GM13977 (cell line): ENCODE measurements at regions not wholly inside any gene's neighbourhood (a gene's known extent, or its start where the extent isn't known, plus 50 kb on each side); places are given as distances from the start of the nearest gene placed in this dataset.
"Not testable (repeated sequence)": the region's sequence is repeated elsewhere in the genome, so short reads cannot be mapped to it uniquely, and the experiment has no call there.

Source experiments
- DNase-seq: peaks from one replicate; pipeline ENCODE4 v3.0.0; 2012; ENCODE audit warnings: low spot score
- CTCF ChIP-seq: IDR thresholded peaks from 2 replicates; pipeline ENCODE4 v1.5.1; 2012; ENCODE audit warnings: mild to moderate bottlenecking, control low read depth; ENCODE audit not compliant: insufficient read depth; ENCODE audit errors: extremely low read depth, missing control alignments
- in situ Hi-C: fragments of 300-500 bp; cut with MboI; formaldehyde crosslinking; loops from one replicate; pipeline ENCODE4 v1.12.0; 2022; ENCODE audit warnings: low sequenced_read_pairs, low pct_unique_long_range_greater_than_20kb, mixed read lengths, inconsistent platforms; ENCODE audit not compliant: unreplicated experiment

GRCh38 chr12:78359520-78359919, 505.1 kb upstream of the SYT1 start:
- in situ Hi-C loops: no loop called here
- no peak for DNase-seq

GRCh38 chr12:78361683-78362082, 502.9 kb upstream of the SYT1 start:
- in situ Hi-C loops: no loop called here
- TF ChIP-seq CTCF: no peak
- no peak for DNase-seq

More at GRCh38 chr12:78359520-78359919, 505.1 kb upstream of the SYT1 start:
- no peak for TF ChIP-seq CTCF

- in situ Hi-C loops: no loop called here
- DNase-seq: no peak
- TF ChIP-seq CTCF: no peak
Observed at GRCh38 chr12:78371284-78371683, 493.3 kb upstream of the SYT1 start.

GRCh38 chr12:78375461-78375860, 489.1 kb upstream of the SYT1 start:
- DNase-seq: no peak

GRCh38 chr12:78376257-78376656, 488.3 kb upstream of the SYT1 start:
- no peak for TF ChIP-seq CTCF
- no peak for DNase-seq
- in situ Hi-C loops: no loop called here

More at GRCh38 chr12:78375461-78375860, 489.1 kb upstream of the SYT1 start:
- in situ Hi-C loops: no loop called here
- TF ChIP-seq CTCF: no peak

- in situ Hi-C loops, DNase-seq: not testable (repeated sequence)
Observed at GRCh38 chr12:78379065-78379464, 485.5 kb upstream of the SYT1 start.

- DNase-seq: no peak
- TF ChIP-seq CTCF: no peak
- in situ Hi-C loops: no loop called here
Observed at GRCh38 chr12:78383414-78383813, 481.2 kb upstream of the SYT1 start.
